ENCODE measurements at regions not wholly inside any gene's neighbourhood (a gene's known extent, or its start where the extent isn't known, plus 50 kb on each side); places are given as distances from the start of the nearest gene placed in this dataset.

- TF ChIP-seq, protein P1, sequence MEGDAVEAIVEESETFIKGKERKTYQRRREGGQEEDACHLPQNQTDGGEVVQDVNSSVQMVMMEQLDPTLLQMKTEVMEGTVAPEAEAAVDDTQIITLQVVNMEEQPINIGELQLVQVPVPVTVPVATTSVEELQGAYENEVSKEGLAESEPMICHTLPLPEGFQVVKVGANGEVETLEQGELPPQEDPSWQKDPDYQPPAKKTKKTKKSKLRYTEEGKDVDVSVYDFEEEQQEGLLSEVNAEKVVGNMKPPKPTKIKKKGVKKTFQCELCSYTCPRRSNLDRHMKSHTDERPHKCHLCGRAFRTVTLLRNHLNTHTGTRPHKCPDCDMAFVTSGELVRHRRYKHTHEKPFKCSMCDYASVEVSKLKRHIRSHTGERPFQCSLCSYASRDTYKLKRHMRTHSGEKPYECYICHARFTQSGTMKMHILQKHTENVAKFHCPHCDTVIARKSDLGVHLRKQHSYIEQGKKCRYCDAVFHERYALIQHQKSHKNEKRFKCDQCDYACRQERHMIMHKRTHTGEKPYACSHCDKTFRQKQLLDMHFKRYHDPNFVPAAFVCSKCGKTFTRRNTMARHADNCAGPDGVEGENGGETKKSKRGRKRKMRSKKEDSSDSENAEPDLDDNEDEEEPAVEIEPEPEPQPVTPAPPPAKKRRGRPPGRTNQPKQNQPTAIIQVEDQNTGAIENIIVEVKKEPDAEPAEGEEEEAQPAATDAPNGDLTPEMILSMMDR (conservative IDR thresholded peaks at IDR 0.05), result no peak
- TF ChIP-seq ZFX (IDR thresholded peaks at IDR 0.05), result no peak
These were observed 315.4 kb downstream of the HAO1 start for GRCh38 chr20:7624886-7625285.
